ENCODE measurements at regions not wholly inside any gene's neighbourhood (a gene's known extent, or its start where the extent isn't known, plus 50 kb on each side); places are given as distances from the start of the nearest gene placed in this dataset.

DNA sequence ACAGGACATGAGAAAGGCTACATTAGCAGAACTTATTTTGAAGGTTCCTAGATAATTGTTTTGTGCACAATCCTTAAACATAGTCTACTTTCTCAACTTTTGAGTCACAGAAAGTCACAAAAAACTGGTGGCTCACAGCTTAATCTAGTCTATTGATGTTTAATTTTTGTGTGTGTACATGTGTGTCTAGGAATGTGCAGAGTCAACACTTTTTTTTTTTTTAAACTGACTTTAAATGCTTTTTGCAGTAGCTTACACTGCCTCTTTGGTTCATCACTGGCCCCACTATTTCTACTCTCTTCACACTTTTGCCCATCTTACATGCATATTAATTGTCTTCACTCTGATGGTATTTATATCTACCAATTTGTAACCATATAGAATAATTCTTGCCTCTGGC, 566.9 kb downstream of the BCKDHB start:
- ATAC-seq (ENCODE audit: insufficient read depth, low FRiP score): no peak
- no peak for DNase-seq
- H3K9ac ChIP-seq (ENCODE audit: insufficient read depth in 1 of 2, low read length in 2 of 2): no peak overlapping the region
- peaks cover 0 to 4% (median 2%) of the 10 kb centered on the region in 4 donors for H3K9me3 ChIP-seq (ENCODE audit: control insufficient read depth in 4 of 4, insufficient read depth in 3 of 4, low read length in 3 of 4)
- no peaks in the 10 kb centered on the region for H3K36me3 ChIP-seq (ENCODE audit: control insufficient read depth in 4 of 4, insufficient read depth in 4 of 4, low read length in 4 of 4)
- TF ChIP-seq, protein P1, sequence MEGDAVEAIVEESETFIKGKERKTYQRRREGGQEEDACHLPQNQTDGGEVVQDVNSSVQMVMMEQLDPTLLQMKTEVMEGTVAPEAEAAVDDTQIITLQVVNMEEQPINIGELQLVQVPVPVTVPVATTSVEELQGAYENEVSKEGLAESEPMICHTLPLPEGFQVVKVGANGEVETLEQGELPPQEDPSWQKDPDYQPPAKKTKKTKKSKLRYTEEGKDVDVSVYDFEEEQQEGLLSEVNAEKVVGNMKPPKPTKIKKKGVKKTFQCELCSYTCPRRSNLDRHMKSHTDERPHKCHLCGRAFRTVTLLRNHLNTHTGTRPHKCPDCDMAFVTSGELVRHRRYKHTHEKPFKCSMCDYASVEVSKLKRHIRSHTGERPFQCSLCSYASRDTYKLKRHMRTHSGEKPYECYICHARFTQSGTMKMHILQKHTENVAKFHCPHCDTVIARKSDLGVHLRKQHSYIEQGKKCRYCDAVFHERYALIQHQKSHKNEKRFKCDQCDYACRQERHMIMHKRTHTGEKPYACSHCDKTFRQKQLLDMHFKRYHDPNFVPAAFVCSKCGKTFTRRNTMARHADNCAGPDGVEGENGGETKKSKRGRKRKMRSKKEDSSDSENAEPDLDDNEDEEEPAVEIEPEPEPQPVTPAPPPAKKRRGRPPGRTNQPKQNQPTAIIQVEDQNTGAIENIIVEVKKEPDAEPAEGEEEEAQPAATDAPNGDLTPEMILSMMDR (IDR thresholded peaks at IDR 0.05; ENCODE audit: control extremely low read depth, extremely low read depth): no peak
- no peak overlapping the region for H3K27ac ChIP-seq (ENCODE audit: low read depth in 1 of 2, low read length in 1 of 2)
- H3K4me1 ChIP-seq (ENCODE audit: control insufficient read depth in 5 of 5, insufficient read depth in 5 of 5, low read length in 5 of 5): no peaks in the 10 kb centered on the region
- H3K4me3 ChIP-seq: no peak overlapping the region
- H3K27me3 ChIP-seq (ENCODE audit: control insufficient read depth in 3 of 3, insufficient read depth in 3 of 3, low read length in 2 of 3): no peaks in the 10 kb centered on the region

DNA sequence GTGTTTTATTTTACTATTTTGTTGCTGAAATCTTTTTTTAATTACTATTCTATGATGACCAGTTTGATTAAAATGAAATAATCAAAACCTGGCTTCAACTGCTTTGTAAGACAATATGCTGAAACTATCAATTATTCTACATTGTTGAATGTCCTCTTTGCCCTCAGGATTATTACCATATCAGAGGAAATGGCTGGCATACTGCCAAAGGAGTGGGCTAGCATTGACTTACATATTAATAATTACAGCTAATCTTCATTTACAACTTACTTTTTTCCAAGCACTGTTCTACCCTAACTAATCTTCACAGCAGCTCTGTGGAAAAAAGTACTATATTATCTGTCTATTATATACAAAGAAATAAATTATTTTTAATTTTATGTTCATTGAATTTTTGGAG, 560.5 kb downstream of the BCKDHB start:
- TF ChIP-seq, protein P1 (IDR thresholded peaks at IDR 0.05; ENCODE audit: control extremely low read depth, extremely low read depth): no peak
- Histone ChIP-seq H3K27ac (ENCODE audit: low read depth in 1 of 2, low read length in 1 of 2) (no peak overlapping the region), H3K4me1 (ENCODE audit: control insufficient read depth in 5 of 5, insufficient read depth in 5 of 5, low read length in 5 of 5) (no peaks in the 10 kb centered on the region), H3K4me3 (no peak overlapping the region), H3K36me3 (ENCODE audit: control insufficient read depth in 4 of 4, insufficient read depth in 4 of 4, low read length in 4 of 4) (no peaks in the 10 kb centered on the region), H3K9me3 (ENCODE audit: control insufficient read depth in 4 of 4, insufficient read depth in 3 of 4, low read length in 3 of 4) (no peaks in the 10 kb centered on the region), H3K9ac (ENCODE audit: insufficient read depth in 1 of 2, low read length in 2 of 2) (no peak overlapping the region), H3K27me3 (ENCODE audit: control insufficient read depth in 3 of 3, insufficient read depth in 3 of 3, low read length in 2 of 3) (no peaks in the 10 kb centered on the region)
- ATAC-seq (ENCODE audit: insufficient read depth, low FRiP score) (no peak), DNase-seq (no peak)

DNA sequence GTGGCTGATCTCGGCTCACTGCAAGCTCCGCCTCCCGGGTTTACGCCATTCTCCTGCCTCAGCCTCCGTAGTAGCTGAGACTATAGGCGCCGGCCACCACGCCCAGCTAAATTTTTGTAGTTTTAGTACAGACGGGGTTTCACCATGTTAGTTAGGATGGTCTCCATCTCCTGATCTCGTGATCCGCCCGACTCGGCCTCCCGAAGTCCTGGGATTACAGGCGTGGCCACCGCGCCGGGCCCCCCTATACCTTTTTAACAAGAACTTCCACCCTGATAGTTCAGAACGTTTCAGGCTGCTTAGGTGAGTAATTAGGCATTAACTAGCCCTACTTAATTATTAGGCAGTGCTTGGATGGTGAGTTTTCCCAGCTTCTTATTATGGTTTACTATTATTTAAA, 552.5 kb downstream of the BCKDHB start:
- no peak for DNase-seq

DNA sequence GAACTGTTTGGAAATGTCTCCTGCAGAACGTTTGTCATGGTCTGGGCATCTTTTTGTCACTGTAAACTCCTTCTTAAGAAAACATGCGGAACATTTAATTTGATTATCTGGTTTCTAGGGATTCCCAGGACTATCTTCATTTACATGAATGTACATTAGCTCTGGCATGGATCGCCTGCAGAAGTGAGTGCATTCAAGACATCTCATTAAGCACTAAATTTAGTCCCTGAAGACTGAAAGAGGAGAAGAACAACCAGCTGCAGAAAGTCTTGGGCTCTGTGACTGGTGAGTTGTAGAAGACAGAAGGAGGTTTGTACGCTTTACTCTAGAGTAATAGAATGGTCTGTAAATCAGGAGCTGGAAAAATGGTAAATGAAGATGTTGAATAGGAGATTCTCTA, 540.7 kb downstream of the BCKDHB start:
- Histone ChIP-seq H3K9ac (ENCODE audit: insufficient read depth in 1 of 2, low read length in 2 of 2) (no peak overlapping the region), H3K4me1 (ENCODE audit: control insufficient read depth in 5 of 5, insufficient read depth in 5 of 5, low read length in 5 of 5) (no peaks in the 10 kb centered on the region), H3K36me3 (ENCODE audit: control insufficient read depth in 4 of 4, insufficient read depth in 4 of 4, low read length in 4 of 4) (no peaks in the 10 kb centered on the region), H3K9me3 (ENCODE audit: control insufficient read depth in 4 of 4, insufficient read depth in 3 of 4, low read length in 3 of 4) (no peaks in the 10 kb centered on the region), H3K27me3 (ENCODE audit: control insufficient read depth in 3 of 3, insufficient read depth in 3 of 3, low read length in 2 of 3) (no peaks in the 10 kb centered on the region), H3K27ac (ENCODE audit: low read depth in 1 of 2, low read length in 1 of 2) (no peak overlapping the region), H3K4me3 (no peak overlapping the region)
- ATAC-seq (ENCODE audit: insufficient read depth, low FRiP score): no peak
- no peak for DNase-seq
- WGBS, 2 donors: 72 to 79% methylated on average over 4 of the region's 4 CpGs
- TF ChIP-seq, protein P1 (IDR thresholded peaks at IDR 0.05; ENCODE audit: control extremely low read depth, extremely low read depth): no peak

More for the DNA sequence above, 552.5 kb downstream of the BCKDHB start:
- Histone ChIP-seq H3K9ac (ENCODE audit: insufficient read depth in 1 of 2, low read length in 2 of 2) (no peak overlapping the region), H3K4me3 (no peak overlapping the region), H3K36me3 (ENCODE audit: control insufficient read depth in 4 of 4, insufficient read depth in 4 of 4, low read length in 4 of 4) (no peaks in the 10 kb centered on the region), H3K9me3 (ENCODE audit: control insufficient read depth in 4 of 4, insufficient read depth in 3 of 4, low read length in 3 of 4) (no peaks in the 10 kb centered on the region), H3K27ac (ENCODE audit: low read depth in 1 of 2, low read length in 1 of 2) (no peak overlapping the region), H3K4me1 (ENCODE audit: control insufficient read depth in 5 of 5, insufficient read depth in 5 of 5, low read length in 5 of 5) (no peaks in the 10 kb centered on the region), H3K27me3 (ENCODE audit: control insufficient read depth in 3 of 3, insufficient read depth in 3 of 3, low read length in 2 of 3) (no peaks in the 10 kb centered on the region)
- ATAC-seq (ENCODE audit: insufficient read depth, low FRiP score): no peak
- 91 to 93% methylated on average over 19 of the region's 19 CpGs for WGBS, 2 donors
- TF ChIP-seq, protein P1 (IDR thresholded peaks at IDR 0.05; ENCODE audit: control extremely low read depth, extremely low read depth): no peak

Measured in lung (tissue), 11 donors.